GM03348 (cell line): ENCODE measurements at regions not wholly inside any gene's neighbourhood (a gene's known extent, or its start where the extent isn't known, plus 50 kb on each side); places are given as distances from the start of the nearest gene placed in this dataset.

Experiments
- DNase-seq: peaks from one replicate; pipeline ENCODE4 v3.0.0; 2012; ENCODE audit warnings: low spot score

DNA sequence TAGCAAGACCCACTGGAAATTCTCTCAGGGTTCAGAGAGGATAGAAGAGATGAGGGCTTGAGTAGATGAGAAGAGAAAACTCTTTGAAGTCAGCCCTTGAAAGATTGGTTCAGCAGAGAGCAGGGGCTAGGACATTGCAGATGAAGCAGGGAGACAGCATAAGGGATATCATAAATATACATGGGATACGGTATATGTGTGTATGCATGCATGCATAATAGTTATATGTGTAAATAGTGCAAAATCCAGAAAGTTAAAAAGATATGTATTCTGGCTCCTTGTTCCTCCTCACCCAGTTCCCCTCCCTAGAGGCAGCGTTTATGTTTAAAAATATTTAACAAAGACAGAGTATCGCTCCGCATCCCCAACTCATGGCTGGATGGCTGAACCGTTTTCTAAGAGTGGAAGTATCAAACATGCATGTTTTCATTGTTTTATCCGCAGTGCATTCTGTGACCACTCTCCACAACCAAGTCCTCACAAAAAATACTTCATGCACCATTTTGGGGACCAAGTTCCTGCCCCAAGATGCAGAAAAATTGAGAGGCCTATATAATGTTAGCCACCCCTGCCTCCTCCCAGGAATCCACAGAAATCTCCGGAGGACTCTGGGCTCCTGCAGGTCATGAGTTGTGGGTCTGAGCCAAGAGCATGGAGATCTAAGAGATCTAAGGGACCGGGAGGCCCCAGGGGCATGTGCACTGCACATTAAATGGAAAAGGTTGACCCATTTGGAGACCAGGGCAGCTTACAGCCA lies 119.5 kb downstream of the MTX3 start:
- DNase-seq, result no peak

DNA sequence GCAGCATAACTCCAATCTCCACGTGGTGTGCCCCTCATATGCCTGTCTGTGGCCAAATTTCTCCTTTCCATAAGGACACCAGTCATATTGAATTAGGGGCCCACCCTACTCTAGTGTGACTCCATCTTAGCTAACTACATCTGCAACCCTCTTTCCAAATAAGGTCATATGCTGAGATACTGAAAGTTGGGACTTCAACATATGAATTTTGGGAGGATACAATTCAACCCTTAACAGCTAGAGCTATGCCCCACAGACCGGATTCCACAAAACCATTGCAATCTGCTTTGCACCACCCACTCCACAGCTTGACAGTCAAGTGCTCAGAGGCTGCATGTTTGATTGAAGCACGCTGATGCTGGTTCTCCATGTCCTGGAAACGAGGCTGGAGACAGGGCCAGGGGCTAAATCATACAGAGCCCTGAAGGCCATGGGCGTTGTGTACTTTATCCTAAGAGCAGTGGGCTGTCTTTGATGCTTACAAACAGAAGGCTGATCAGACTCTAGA lies 122.8 kb downstream of the MTX3 start:
- DNase-seq, result no peak

DNA sequence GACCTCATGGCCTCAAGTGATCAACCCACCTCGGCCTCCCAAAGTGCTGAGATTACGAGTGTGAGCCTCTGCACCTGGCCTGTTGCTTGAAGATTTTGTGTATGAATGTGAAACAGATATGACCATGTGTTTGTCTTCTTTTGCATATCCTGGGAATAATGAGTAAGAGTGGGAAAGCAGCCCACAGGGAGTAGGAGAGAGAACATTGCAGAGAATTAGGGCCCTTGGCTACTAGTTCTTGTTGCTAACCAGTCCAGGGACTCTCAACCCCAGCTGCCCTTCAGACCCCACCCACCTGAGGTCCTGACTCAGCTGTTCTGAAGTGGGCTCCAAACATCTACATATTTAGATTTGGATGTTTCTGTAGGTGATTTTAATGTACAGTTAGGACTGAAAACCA lies 125.5 kb downstream of the MTX3 start:
- no peak for DNase-seq

DNA sequence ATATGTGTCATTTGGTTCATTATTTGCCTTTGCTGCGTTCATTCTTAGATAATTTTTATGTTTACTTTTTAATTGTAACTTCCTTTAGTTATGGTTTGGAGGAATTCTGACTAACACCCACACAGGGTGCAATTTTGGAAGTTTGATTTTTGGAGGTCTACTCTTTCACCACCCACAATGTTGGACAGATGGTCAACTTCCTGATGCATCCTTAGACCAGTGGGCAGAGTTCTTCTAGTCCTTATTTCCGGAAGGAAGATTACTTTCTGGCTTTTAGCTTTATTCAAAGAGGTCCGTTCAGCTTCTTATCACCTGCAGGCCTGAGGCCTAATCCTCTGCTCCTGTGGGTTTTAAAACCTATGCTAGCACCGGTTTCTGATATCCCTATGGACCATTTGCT lies 126.7 kb downstream of the MTX3 start:
- DNase-seq, result no peak

DNA sequence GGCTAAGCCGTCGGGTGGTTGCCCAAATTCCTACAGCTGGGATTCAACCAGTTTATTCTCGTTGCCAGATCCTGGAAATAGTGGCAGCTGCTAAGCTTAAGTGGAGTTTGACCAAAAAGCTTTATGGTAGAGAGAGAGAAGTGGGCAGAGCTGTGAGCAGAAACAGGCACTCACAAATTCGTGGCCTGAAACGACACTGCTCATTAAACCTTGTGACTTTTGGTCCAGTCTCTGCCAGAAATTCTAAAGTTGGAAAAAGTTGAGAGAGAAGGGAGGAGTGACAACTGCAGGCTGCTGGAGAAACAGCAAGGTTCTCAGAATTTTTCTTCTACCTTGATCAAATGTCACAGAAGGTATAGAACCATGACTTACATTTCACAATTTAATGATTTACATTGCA lies 131.5 kb downstream of the MTX3 start:
- no peak for DNase-seq

DNA sequence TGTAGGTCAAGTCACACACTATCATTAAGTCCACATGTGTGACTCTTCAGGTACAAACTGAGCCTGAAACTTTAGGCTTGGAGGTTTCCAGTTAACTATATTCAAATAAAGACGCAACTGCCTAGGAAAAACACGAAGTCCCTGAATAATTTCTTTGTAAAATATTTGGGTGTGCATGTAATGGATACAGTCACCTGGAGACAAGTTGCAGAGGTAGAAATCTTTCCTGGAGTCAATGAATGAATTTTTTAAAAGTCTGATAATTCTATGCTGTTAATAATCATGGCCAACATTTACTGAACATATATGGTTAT lies 132.7 kb downstream of the MTX3 start:
- no peak for DNase-seq

DNA sequence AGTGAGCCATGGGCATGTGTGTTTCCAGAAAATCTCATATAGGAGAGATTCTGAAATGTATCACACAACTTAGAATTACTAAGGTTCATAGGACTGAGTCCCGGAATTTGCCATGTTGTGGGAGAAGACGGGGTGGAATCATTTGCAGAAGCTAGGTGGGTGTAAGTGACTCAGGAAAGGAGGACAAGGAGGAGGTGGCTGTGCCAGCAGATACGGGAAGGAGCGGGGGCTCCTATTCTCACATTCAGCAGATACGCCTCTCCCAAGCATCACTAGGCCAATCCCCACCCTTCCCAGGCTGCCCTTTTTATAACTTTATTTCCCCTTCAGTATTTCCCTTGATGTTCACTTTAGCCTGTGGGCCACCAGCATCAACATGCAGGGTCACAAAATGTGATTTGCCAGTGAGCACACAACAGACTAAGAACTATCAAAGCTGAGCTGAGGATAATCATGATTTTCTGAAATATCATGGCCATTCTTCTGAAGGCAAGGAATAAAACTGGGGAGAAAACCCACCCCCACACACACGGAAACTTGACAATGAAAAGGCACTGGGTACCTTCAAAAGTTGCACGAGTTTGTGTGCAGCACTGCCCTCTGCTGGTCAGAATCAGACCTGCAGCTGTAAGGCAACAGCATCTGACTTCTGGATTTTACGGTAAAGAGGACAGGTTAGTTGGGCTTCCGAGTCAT lies 133.2 kb downstream of the MTX3 start:
- DNase-seq, result peak; percentile 66

DNA sequence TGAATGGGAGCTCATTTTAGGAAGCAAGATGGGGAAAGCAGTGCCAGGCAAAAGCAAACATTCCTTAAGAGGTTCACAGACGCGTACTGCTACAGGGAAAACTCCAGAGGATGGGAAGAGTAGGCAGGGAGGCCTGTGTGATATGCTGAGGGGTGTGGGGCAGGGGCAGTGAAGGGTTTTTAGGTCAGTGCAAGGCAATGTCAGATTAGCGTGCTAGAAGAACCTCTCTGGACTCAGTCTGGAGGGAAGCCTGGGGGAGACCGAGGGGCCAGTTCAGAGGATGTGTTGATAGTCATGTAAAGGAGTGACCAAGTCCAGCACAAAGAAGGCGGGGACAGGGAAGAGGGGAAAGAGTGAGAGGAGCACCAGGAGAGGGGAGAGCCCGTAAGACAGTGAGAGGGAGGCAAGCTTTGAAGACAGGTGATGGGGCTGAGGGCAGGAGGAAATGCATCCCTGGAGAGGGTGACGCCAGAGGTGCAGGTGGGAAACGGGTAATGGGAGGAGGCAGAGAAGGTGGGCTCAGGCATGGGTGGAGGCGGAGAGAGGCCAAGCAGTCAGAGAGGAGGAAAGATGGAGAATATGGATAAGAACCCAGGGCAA lies 134.5 kb downstream of the MTX3 start:
- no peak for DNase-seq

DNA sequence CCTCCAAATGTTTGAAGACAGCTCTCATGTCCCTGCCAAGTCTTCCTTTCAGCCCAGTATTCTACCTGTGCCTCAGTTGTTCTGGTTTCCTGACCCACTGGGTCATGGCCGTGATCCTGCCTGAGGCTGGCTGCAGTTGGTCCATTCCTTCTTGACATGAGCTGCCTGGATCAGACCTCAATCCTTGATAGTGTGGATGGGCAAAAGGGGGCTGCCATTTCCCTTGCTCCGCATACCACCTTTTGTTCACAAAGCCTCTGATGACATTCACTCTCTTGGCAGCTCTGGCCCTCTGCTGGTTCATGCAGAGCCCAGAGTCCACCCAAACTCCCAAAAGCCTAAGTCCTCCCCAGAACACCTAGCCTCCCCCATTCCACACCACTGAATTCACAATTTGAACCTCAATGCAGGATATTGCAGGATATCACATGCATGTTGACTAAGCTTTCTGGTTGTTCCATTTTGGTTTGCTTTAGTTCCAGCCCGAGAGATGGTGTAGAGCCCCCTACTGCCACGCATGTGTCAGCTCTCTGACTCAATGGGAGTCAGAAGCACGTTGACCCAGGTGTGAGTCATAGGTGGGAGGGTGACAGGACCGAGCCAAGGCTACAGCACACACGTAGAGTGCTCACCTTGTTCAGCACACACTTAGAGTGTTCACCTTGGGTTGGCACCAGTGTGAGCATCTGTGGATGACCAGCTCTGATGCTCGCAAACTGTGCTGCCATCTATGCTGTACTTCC lies 137.2 kb downstream of the MTX3 start:
- no peak for DNase-seq

DNA sequence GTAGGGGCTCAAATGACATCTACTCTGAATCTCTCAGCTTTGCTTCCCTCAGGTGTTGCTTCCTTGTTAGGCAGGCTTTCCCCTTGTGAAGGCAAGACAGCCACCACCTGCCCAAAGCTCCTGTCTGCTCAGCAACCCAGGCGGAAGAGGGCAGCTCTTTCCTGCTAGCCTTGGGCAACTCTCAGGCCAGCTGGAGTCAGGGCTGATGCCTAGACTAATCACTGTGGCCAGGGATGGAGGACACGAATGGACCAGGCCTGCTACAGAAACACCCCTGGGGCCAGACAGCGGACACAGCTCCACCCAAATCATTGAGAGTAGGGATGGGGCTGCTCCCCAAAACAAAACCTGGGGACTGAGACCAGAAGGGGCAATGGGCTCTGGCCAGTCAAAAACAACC lies 138.0 kb downstream of the MTX3 start:
- DNase-seq, result no peak

DNA sequence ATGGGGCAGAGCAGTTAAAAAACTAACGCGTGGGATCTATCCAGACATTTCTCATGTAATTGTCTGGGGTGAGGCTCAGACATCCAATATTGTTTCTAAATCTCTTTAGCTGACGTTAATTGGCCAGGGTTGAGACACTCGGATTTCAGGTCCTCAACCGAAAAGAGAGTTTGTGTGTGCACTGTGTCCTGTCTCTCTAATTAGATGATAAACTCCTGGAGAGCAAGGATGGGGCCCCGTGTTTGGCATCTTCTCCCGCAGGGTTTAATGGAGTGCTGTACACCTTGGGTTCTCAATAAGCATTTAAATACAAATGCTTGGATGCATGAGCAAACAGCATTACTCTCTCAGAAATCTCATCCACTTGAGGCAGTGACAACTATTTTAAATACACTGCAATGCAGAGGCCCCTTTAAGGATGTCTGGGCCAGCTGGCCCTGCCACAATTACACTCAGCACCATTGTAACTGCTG lies 139.6 kb downstream of the MTX3 start:
- no peak for DNase-seq

DNA sequence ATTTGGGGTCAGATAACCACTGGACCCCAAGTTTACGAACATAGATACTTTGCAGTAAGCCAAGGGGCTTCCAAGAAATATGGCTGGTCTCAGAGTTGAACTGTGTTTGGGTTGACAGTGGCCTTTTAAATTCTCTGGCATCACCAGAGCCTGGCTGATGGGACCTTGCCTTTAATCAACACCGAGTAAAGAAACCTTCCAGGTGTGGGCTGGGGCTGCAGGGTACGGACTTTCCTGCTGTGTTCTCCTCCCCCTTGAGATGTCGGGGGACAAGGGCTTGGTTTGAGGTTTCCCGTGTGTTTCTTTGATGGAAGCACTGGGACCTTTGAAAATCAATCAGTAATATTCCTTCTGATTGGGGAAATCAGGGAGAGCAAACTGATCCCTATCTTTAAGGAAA lies 140.1 kb downstream of the MTX3 start:
- DNase-seq, result no peak

DNA sequence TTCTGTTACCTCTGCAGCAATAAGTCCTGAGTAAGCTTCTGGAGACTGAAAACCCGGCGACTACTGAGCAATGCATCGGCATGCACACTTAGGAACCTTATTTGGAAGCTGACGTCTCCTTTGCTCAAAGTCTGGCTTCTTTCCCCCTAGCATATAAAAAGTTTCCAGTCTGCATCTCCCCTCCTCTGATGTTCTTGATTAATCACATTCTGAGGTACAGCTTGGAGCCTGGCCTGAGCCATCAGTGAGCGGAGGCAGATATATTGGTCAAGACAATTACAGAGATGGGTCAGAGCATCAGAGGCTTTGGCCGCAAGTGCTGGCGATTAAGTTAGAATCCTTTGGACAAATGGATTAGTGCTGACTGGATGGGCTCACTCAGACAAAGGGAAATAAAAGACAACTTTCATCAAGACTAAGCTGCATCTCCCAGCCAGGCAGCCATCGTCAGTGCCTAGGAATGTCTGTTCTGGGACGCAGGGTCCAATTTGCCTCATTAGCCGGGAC lies 140.7 kb downstream of the MTX3 start:
- peak; percentile 68 for DNase-seq

DNA sequence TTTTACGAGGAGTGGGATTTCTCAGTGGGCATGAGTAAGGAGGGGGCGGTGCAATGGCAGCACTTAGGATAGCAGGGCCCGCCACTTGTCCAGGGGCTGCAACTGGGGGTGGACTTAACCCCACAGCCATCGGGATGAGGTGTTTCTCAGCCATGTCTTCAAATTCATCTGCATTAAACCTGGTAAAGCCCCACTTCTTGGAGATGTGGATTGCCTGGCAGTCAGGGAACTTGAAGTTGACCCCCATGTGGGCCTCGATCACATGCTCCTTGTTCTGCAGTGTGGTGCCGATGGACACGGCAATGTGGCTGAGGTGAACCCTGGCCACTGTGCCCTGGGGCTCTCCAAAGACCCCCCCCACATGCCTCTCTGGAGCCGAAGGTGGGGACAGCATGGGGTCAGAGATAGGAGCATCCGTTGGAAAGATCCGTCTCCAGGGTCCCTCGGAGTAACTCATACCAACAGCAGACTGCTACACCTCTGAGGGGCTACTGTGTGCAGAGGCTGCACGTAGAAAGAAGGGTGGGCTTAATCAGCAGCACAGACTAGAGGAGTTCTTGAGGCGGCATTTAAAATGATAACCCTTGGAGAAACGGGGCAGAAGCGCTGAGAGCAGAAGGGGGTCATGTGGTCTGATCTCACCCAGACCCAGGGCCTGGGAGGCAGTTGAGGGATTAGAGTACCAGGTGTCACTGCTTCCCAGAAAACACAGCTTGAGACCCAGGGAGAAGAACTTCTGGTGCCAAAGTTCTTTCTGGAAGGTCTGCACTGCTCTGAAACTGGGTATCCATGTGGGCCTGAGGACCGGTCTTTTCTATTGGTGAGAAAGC lies 141.4 kb downstream of the MTX3 start:
- DNase-seq, result no peak
